IPS DF 6.9 (cell line): ENCODE measurements at regions not wholly inside any gene's neighbourhood (a gene's known extent, or its start where the extent isn't known, plus 50 kb on each side); places are given as distances from the start of the nearest gene placed in this dataset.
"Not testable (repeated sequence)": the region's sequence is repeated elsewhere in the genome, so short reads cannot be mapped to it uniquely, and the experiment has no call there.

ENCODE experiments used
- DNase-seq: peaks from one replicate; pipeline ENCODE4 v3.0.0-alpha.2; 2013; ENCODE audit warnings: low read depth, low spot score
- H3K27ac ChIP-seq: one replicate; pipeline ENCODE4 v1.5.1; 2013; ENCODE audit warnings: low read length, control low read depth
- H3K27me3 ChIP-seq: 2 replicates; pipeline ENCODE4 v1.6.1; 2013; ENCODE audit warnings: mild to moderate bottlenecking, low read length; ENCODE audit not compliant: control insufficient read depth, insufficient read depth
- H3K36me3 ChIP-seq: 2 replicates; pipeline ENCODE4 v1.6.1; 2013; ENCODE audit warnings: low read length; ENCODE audit not compliant: control insufficient read depth, insufficient read depth
- H3K4me1 ChIP-seq: 2 replicates; pipeline ENCODE4 v1.6.1; 2013; ENCODE audit warnings: low read length; ENCODE audit not compliant: control insufficient read depth, insufficient read depth
- H3K4me3 ChIP-seq: 2 replicates; pipeline ENCODE4 v1.5.1; 2013; ENCODE audit warnings: mild to moderate bottlenecking, low read length
- H3K9me3 ChIP-seq: 2 replicates; pipeline ENCODE4 v1.6.1; 2013; ENCODE audit warnings: low read length, inconsistent platforms; ENCODE audit not compliant: control insufficient read depth, insufficient read depth
- WGBS: extraction: QIAGEN DNeasy Blood & Tissue Kit; methylation state at CpG from one replicate; pipeline ENCODE4 v1.1.7; 2013; ENCODE audit warnings: mixed read lengths, missing lambda C conversion rate; ENCODE audit not compliant: insufficient read length, insufficient coverage; 5-methylcytosine and 5-hydroxymethylcytosine counted together

- DNase-seq: no peak
- H3K27me3 ChIP-seq: no peaks in the 10 kb centered on the region
- H3K36me3 ChIP-seq: no peaks in the 10 kb centered on the region
- H3K4me3 ChIP-seq: no peak overlapping the region
- H3K9me3 ChIP-seq: no peaks in the 10 kb centered on the region
- no peak overlapping the region for H3K27ac ChIP-seq
- no CpG with 5 or more reads among the region's 1 CpG for WGBS
- H3K4me1 ChIP-seq: no peaks in the 10 kb centered on the region
Observed at GRCh38 chr2:184410160-184410559, 188.2 kb upstream of the ZNF804A start.

DNA sequence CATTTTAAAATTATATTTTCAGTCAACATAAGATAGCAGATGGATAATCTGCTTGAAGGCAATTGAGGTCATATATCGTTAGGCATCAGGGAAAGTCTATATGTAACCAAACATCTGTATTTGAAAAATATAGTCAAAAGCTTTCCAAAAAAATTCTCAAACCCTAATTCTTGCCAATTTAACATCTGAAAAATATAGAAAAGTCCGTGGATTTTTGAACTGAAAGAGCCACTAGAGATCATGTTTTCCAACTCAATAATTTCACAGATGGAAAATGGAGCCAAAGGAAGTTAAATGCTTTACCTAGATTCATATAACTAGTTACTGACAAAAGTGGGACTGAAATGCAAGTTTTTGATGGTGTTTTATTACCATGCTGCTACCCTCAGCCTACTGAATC is 185.1 kb upstream of the ZNF804A start:
- Histone ChIP-seq H3K9me3 (no peaks in the 10 kb centered on the region), H3K4me1 (no peaks in the 10 kb centered on the region), H3K27me3 (no peaks in the 10 kb centered on the region), H3K27ac (no peak overlapping the region), H3K4me3 (no peak overlapping the region), H3K36me3 (no peaks in the 10 kb centered on the region)
- WGBS: no CpG with 5 or more reads among the region's 2 CpGs
- DNase-seq: no peak

DNA sequence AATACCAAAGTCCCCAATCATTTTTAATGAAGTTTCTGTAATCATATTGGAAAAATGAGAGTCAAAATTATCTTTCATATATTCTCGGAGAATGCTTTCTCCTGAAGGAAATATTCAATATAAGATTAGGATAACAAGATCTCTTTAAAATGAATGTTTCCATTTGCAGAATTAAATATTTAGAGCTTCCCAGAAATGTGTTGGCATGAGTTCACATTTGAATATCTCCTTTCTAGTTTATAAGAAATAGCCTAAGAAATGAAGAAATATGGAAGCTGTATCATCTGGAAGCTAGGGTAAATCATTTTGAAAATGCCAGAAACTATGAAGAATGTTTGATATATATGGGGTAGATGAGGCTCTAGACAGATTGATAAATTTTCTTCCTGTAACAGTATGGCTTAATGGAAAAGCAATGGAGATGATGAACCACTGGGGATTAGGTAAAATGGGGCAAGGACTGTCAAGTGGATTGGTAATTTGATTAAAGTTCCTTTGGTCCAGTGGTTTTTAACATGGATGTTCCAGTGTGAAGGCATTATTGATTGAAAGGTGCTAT is 184.6 kb upstream of the ZNF804A start:
- H3K4me3 ChIP-seq: no peak overlapping the region
- H3K4me1 ChIP-seq: no peaks in the 10 kb centered on the region
- H3K36me3 ChIP-seq: no peaks in the 10 kb centered on the region
- no peak for DNase-seq
- no peaks in the 10 kb centered on the region for H3K9me3 ChIP-seq
- H3K27me3 ChIP-seq: no peaks in the 10 kb centered on the region
- H3K27ac ChIP-seq: no peak overlapping the region
- no CpG with 5 or more reads among the region's 1 CpG for WGBS

DNA sequence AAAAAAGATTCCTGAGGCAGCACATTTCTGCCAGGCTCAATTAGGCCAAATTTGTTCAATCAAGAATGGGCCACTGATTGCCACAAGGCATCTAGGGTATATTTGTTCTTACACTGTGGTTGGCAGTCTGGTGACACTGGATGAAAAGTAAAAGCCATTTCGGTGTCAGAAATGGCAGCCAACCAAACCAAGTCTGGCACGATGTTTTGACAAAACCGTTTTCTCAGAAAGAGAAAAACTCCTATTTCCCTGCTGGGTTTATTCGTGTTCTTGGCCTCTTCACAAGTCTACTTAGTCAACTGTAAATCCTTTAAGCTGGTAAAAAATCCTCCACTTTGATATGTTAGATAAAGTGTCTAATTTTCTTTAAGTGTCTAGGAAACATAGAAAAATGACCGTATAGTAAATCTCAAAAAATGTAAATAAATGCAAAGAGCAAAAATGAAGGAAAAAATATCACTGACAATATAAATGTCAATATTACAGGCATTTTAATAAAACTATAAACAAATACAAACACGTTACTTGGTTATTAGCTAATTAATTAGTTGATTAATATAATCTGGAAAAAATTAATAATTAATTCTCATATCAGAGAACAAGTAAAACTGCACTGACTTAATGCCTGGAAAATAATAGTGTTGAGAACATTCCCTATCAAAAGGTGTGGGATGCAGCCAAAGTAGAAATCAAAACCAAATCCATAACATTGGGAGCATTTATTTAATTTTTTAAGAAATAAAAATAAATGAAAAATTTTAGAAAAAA is 182.0 kb upstream of the ZNF804A start:
- no peak for DNase-seq
- H3K4me1 ChIP-seq: no peaks in the 10 kb centered on the region
- no CpG with 5 or more reads among the region's 6 CpGs for WGBS
- no peak overlapping the region for H3K27ac ChIP-seq
- no peaks in the 10 kb centered on the region for H3K9me3 ChIP-seq
- H3K27me3 ChIP-seq: no peaks in the 10 kb centered on the region
- H3K36me3 ChIP-seq: no peaks in the 10 kb centered on the region
- H3K4me3 ChIP-seq: no peak overlapping the region

- DNase-seq: no peak
- WGBS: no CpG with 5 or more reads among the region's 2 CpGs
- H3K27ac ChIP-seq: no peak overlapping the region
- H3K4me3 ChIP-seq: no peak overlapping the region
- no peaks in the 10 kb centered on the region for H3K4me1 ChIP-seq
- H3K36me3 ChIP-seq: no peaks in the 10 kb centered on the region
- H3K9me3 ChIP-seq: no peaks in the 10 kb centered on the region
- H3K27me3 ChIP-seq: no peaks in the 10 kb centered on the region
Observed at GRCh38 chr2:184419744-184420143, 178.6 kb upstream of the ZNF804A start.

- H3K36me3 ChIP-seq, H3K27me3 ChIP-seq, H3K4me1 ChIP-seq, H3K4me3 ChIP-seq, H3K9me3 ChIP-seq, DNase-seq, H3K27ac ChIP-seq: not testable (repeated sequence)
- WGBS: no CpG with 5 or more reads among the region's 11 CpGs
Observed at GRCh38 chr2:184421456-184421855, 176.9 kb upstream of the ZNF804A start.

DNA sequence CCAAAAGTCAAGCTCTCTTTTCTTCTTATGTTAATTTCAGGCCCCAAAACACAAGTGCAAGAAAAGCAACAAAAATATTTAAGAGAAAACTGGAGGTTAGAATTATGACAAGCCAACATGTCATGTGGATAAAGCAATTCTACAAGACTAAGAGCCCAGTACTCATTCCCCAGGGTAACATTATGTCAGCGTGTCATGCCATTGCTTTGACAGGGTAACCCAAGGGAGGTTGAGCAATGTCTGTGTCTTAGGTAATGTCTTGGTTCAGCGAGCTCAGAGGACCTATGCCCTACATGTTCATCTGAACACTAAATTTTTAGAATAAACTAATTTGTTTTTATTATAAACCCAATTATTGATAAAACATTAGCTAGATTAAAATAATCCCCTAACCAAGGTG is 173.2 kb upstream of the ZNF804A start:
- Histone ChIP-seq H3K27me3 (no peaks in the 10 kb centered on the region), H3K27ac (no peak overlapping the region), H3K36me3 (no peaks in the 10 kb centered on the region), H3K4me3 (no peak overlapping the region), H3K9me3 (no peaks in the 10 kb centered on the region), H3K4me1 (no peaks in the 10 kb centered on the region)
- no CpG with 5 or more reads among the region's 2 CpGs for WGBS
- no peak for DNase-seq

GRCh38 chr2:184444217-184444616 is 154.1 kb upstream of the ZNF804A start:
- Histone ChIP-seq H3K27ac (no peak overlapping the region), H3K27me3 (no peaks in the 10 kb centered on the region), H3K9me3 (no peaks in the 10 kb centered on the region), H3K36me3 (no peaks in the 10 kb centered on the region), H3K4me3 (no peak overlapping the region), H3K4me1 (no peaks in the 10 kb centered on the region)
- DNase-seq: no peak
- WGBS: no CpG with 5 or more reads among the region's 2 CpGs

GRCh38 chr2:184444623-184445223 is 153.6 kb upstream of the ZNF804A start:
- Histone ChIP-seq H3K27ac (no peak overlapping the region), H3K36me3 (no peaks in the 10 kb centered on the region), H3K9me3 (no peaks in the 10 kb centered on the region), H3K4me1 (no peaks in the 10 kb centered on the region), H3K4me3 (no peak overlapping the region), H3K27me3 (no peaks in the 10 kb centered on the region)
- DNase-seq: no peak
- whole genome bisulfite sequencing: no CpG with 5 or more reads among the region's 4 CpGs

DNA sequence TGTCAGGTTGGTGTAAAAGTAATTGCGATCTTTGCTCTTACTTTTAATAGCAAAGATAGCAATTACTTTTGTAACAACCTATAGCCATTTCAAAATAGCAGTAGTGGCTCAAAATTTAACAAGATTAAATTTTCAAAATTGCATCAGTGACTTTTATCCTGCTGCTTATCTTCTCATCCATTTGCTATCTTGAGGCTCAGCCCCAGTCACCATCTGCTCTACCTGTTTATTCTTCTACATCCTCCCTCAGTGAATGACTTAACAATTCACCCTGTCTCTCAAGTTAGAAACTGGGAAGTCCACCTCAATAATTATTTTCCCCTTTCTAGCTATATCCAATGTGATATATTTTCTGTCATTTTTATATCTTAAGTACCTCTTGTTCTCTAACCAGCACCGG is 148.6 kb upstream of the ZNF804A start:
- H3K27ac ChIP-seq: no peak overlapping the region
- no CpG with 5 or more reads among the region's 2 CpGs for WGBS

DNA sequence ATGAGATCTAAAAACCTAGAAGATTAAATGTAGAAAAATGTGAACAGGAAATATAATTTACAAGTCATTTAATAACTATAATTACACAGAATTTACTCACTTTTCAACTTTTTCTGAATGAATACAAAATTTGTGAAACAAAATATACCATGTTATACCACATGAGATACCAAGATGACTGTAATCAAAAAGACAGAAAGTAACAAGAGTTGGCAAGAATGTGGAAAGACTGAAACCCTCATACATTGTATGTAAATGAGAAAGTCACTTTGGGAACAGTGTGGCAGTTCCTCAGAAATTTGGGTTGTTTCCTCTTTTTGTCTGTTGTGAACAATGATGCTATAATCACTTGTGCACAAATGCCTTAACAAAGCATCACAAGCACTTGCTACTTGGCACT is 145.4 kb upstream of the ZNF804A start:
- H3K4me1 ChIP-seq: no peaks in the 10 kb centered on the region
- H3K9me3 ChIP-seq: no peaks in the 10 kb centered on the region
- no peak overlapping the region for H3K27ac ChIP-seq
- no peaks in the 10 kb centered on the region for H3K27me3 ChIP-seq
- no peak for DNase-seq
- no peaks in the 10 kb centered on the region for H3K36me3 ChIP-seq
- no peak overlapping the region for H3K4me3 ChIP-seq

More for the DNA sequence above, 148.6 kb upstream of the ZNF804A start:
- no peaks in the 10 kb centered on the region for H3K9me3 ChIP-seq
- no peak for DNase-seq
- H3K4me1 ChIP-seq: no peaks in the 10 kb centered on the region
- H3K4me3 ChIP-seq: no peak overlapping the region
- no peaks in the 10 kb centered on the region for H3K27me3 ChIP-seq
- H3K36me3 ChIP-seq: no peaks in the 10 kb centered on the region
